ENCODE measurements at regions not wholly inside any gene's neighbourhood (a gene's known extent, or its start where the extent isn't known, plus 50 kb on each side); places are given as distances from the start of the nearest gene placed in this dataset.

GRCh38 chr18:60172030-60172429 is 200.5 kb downstream of the MC4R start:
- TF ChIP-seq EZH2phosphoT487 (IDR thresholded peaks at IDR 0.05) (no peak), CTCF (IDR thresholded peaks at IDR 0.05) (no peak), EZH2 (IDR thresholded peaks at IDR 0.05) (no peak)
